SU-DHL-6 (cell line): ENCODE measurements at regions not wholly inside any gene's neighbourhood (a gene's known extent, or its start where the extent isn't known, plus 50 kb on each side); places are given as distances from the start of the nearest gene placed in this dataset.

Experiments used
- H2AFZ ChIP-seq: fragments of 200-600 bp; sonication (generic); 2 replicates; pipeline ENCODE4 v1.6.1; 2014; ENCODE audit warnings: low read depth, mild to moderate bottlenecking, moderate library complexity, mixed read lengths, antibody characterized with exemption, low read length; ENCODE audit not compliant: severe bottlenecking
- H3F3A ChIP-seq: fragments of 200-600 bp; shearing (Covaris generic); 2 replicates; pipeline ENCODE4 v1.6.0; 2016; ENCODE audit warnings: antibody characterized with exemption, mild to moderate bottlenecking; ENCODE audit not compliant: insufficient read depth
- H3K27ac ChIP-seq: fragments of 200-600 bp; sonication (generic); 2 replicates; pipeline ENCODE4 v1.5.1; 2016; ENCODE audit warnings: low read depth, mild to moderate bottlenecking, low read length, moderate library complexity, mixed read lengths
- H3K27me3 ChIP-seq: fragments of 200-600 bp; sonication (generic), shearing (Covaris generic); 2 replicates; pipeline ENCODE4 v1.6.0; 2014; ENCODE audit warnings: mild to moderate bottlenecking, low read length
- H3K36me3 ChIP-seq: fragments of 200-600 bp; sonication (generic); 2 replicates; pipeline ENCODE4 v1.6.1; 2014; ENCODE audit warnings: mild to moderate bottlenecking, low read length, mixed read lengths
- H3K4me2 ChIP-seq: fragments of 300-600, 200-600 bp; shearing (Covaris generic), sonication (generic); 2 replicates; pipeline ENCODE4 v1.6.0; 2014; ENCODE audit warnings: low read length, low read depth, mild to moderate bottlenecking; ENCODE audit not compliant: poor library complexity, severe bottlenecking
- H3K4me3 ChIP-seq: fragments of 200-600 bp; sonication (generic); 2 replicates; pipeline ENCODE4 v1.5.1; 2014; ENCODE audit warnings: antibody characterized with exemption, low read length, mild to moderate bottlenecking, mixed read lengths; ENCODE audit not compliant: insufficient read depth, poor library complexity, severe bottlenecking
- H3K79me2 ChIP-seq: fragments of 200-600 bp; sonication (generic); 2 replicates; pipeline ENCODE4 v1.6.1; 2014; ENCODE audit warnings: mild to moderate bottlenecking, low read length, moderate library complexity; ENCODE audit not compliant: insufficient read depth
- H3K9ac ChIP-seq: fragments of 200-600 bp; sonication (generic); 2 replicates; pipeline ENCODE4 v1.7.0; 2014; ENCODE audit warnings: mild to moderate bottlenecking, low read length
- H3K9me2 ChIP-seq: fragments of 200-600 bp; sonication (generic); replicated peaks from 2 replicates; pipeline ENCODE4 v1.6.1; 2014; ENCODE audit warnings: low read length; ENCODE audit not compliant: insufficient read depth
- H3K9me3 ChIP-seq: fragments of 200-600 bp; sonication (generic); 2 replicates; pipeline ENCODE4 v1.6.1; 2014; ENCODE audit warnings: low read length, mixed read lengths; ENCODE audit not compliant: insufficient read depth
- H4K20me1 ChIP-seq: fragments of 200-600 bp; sonication (generic); 2 replicates; pipeline ENCODE4 v1.6.1; 2014; ENCODE audit warnings: low read depth, mild to moderate bottlenecking, antibody characterized with exemption, low read length, moderate library complexity, mixed read lengths
- EZH2phosphoT487 ChIP-seq: fragments of 200-600 bp; sonication (generic), shearing (Covaris generic); conservative IDR thresholded peaks from 2 replicates; pipeline ENCODE4 v1.6.1; 2018; ENCODE audit warnings: mild to moderate bottlenecking, antibody characterized with exemption, low read length, moderate library complexity, mixed read lengths
- TF ChIP-seq, protein P1 (sequence below): fragments of 200-600 bp; sonication (generic); IDR thresholded peaks from one replicate; pipeline ENCODE4 v1.5.1; 2017; ENCODE audit warnings: antibody characterized with exemption, mild to moderate bottlenecking, low read length, moderate library complexity; ENCODE audit not compliant: insufficient read depth, poor library complexity, severe bottlenecking

GRCh38 chr14:43252866-43253265 is 1254.2 kb downstream of the FSCB start:
- Histone ChIP-seq H4K20me1 (no peaks in the 10 kb centered on the region), H3K27me3 (no peaks in the 10 kb centered on the region), H3K9ac (no peak overlapping the region), H3K4me3 (no peak overlapping the region), H2AFZ (no peak overlapping the region), H3K27ac (no peak overlapping the region), H3K36me3 (no peaks in the 10 kb centered on the region), H3F3A (no peaks in the 10 kb centered on the region), H3K79me2 (no peaks in the 10 kb centered on the region), H3K4me2 (no peak overlapping the region), H3K9me3 (no peaks in the 10 kb centered on the region), H3K9me2 (no peaks in the 10 kb centered on the region)
- TF ChIP-seq EZH2phosphoT487 = no peak
- TF ChIP-seq, protein P1, sequence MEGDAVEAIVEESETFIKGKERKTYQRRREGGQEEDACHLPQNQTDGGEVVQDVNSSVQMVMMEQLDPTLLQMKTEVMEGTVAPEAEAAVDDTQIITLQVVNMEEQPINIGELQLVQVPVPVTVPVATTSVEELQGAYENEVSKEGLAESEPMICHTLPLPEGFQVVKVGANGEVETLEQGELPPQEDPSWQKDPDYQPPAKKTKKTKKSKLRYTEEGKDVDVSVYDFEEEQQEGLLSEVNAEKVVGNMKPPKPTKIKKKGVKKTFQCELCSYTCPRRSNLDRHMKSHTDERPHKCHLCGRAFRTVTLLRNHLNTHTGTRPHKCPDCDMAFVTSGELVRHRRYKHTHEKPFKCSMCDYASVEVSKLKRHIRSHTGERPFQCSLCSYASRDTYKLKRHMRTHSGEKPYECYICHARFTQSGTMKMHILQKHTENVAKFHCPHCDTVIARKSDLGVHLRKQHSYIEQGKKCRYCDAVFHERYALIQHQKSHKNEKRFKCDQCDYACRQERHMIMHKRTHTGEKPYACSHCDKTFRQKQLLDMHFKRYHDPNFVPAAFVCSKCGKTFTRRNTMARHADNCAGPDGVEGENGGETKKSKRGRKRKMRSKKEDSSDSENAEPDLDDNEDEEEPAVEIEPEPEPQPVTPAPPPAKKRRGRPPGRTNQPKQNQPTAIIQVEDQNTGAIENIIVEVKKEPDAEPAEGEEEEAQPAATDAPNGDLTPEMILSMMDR = no peak

DNA sequence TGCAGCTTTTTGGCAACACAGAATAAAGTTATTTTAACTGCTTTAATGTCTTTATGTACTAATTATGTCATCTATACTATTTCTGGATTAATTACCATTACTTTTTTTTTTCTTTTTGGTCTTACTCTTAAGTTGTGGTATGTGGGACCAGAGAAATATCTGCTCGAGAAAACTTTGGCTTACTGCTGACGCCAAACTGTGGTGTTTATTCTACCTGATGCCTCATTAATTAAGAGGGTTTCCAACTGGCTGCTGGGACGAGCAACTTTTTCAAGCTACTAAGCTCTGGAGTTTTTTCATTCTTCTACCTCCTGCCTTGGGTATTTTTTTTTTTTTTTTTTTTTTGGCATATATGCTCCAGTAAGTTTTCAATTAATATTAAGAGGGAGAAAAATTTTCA is 1257.5 kb downstream of the FSCB start:
- Histone ChIP-seq H4K20me1 (no peaks in the 10 kb centered on the region), H3K27ac (no peak overlapping the region), H3K4me3 (no peak overlapping the region), H3K36me3 (no peaks in the 10 kb centered on the region), H3K9me3 (no peaks in the 10 kb centered on the region), H3K9ac (no peak overlapping the region), H3K9me2 (no peaks in the 10 kb centered on the region), H3F3A (no peaks in the 10 kb centered on the region), H2AFZ (no peak overlapping the region), H3K27me3 (no peaks in the 10 kb centered on the region), H3K79me2 (no peaks in the 10 kb centered on the region), H3K4me2 (no peak overlapping the region)
- no peak for TF ChIP-seq EZH2phosphoT487
- TF ChIP-seq, protein P1 = no peak

GRCh38 chr14:43249116-43249515 is 1258.0 kb downstream of the FSCB start:
- Histone ChIP-seq H3K27ac (no peak overlapping the region), H3K9me3 (no peaks in the 10 kb centered on the region), H3K4me2 (no peak overlapping the region), H3F3A (no peaks in the 10 kb centered on the region), H2AFZ (no peak overlapping the region), H3K79me2 (no peaks in the 10 kb centered on the region), H3K9ac (no peak overlapping the region), H3K36me3 (no peaks in the 10 kb centered on the region), H3K27me3 (no peaks in the 10 kb centered on the region), H3K4me3 (no peak overlapping the region), H3K9me2 (no peaks in the 10 kb centered on the region), H4K20me1 (no peaks in the 10 kb centered on the region)
- no peak for TF ChIP-seq EZH2phosphoT487
- TF ChIP-seq, protein P1 = no peak
